ENCODE measurements at regions not wholly inside any gene's neighbourhood (a gene's known extent, or its start where the extent isn't known, plus 50 kb on each side); places are given as distances from the start of the nearest gene placed in this dataset.

DNA sequence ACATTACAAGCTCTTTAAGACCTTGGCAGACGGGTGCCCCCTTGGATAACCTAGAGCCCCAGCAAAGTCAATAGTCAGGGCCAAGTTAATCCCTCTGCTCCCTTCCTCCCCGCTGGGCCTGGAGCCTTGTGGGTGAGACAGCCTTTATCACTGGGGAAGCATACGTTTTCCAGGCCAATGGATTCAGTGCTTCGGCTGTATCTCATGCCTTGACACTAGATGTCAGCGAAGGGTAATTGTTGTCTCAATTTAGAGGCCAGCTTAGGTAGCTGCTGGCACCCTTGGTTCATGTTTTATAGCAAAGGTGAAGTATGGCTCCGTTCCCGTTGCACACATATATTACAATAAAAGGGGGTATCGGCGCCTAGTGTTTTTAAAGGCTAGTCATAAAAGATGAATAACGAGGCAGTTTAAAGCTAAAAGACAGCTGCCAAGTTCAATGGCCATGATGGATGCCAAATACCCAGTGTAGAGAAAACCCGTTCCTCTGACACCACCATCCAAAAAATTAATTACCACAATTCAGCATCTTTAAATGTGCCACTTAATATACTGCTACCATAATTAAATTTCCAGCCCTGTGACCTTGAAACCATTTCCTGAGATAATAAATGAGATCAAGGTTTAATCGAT is 52.3 kb upstream of the BNIP2 start:
- TF ChIP-seq POLR2AphosphoS5 (IDR thresholded peaks at IDR 0.05; ENCODE audit: low read depth, low read length), result no peak
- TF ChIP-seq, protein P1, sequence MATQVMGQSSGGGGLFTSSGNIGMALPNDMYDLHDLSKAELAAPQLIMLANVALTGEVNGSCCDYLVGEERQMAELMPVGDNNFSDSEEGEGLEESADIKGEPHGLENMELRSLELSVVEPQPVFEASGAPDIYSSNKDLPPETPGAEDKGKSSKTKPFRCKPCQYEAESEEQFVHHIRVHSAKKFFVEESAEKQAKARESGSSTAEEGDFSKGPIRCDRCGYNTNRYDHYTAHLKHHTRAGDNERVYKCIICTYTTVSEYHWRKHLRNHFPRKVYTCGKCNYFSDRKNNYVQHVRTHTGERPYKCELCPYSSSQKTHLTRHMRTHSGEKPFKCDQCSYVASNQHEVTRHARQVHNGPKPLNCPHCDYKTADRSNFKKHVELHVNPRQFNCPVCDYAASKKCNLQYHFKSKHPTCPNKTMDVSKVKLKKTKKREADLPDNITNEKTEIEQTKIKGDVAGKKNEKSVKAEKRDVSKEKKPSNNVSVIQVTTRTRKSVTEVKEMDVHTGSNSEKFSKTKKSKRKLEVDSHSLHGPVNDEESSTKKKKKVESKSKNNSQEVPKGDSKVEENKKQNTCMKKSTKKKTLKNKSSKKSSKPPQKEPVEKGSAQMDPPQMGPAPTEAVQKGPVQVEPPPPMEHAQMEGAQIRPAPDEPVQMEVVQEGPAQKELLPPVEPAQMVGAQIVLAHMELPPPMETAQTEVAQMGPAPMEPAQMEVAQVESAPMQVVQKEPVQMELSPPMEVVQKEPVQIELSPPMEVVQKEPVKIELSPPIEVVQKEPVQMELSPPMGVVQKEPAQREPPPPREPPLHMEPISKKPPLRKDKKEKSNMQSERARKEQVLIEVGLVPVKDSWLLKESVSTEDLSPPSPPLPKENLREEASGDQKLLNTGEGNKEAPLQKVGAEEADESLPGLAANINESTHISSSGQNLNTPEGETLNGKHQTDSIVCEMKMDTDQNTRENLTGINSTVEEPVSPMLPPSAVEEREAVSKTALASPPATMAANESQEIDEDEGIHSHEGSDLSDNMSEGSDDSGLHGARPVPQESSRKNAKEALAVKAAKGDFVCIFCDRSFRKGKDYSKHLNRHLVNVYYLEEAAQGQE (IDR thresholded peaks at IDR 0.05; ENCODE audit: insufficient read depth in 1 of 2, low read depth in 2 of 2, low read length in 2 of 2), result no peak
